Endothelial cell (in vitro differentiated cells): ENCODE measurements at regions not wholly inside any gene's neighbourhood (a gene's known extent, or its start where the extent isn't known, plus 50 kb on each side); places are given as distances from the start of the nearest gene placed in this dataset.

ENCODE experiments used
- DNase-seq: peaks from one replicate; pipeline ENCODE4 v3.0.0; 2021; ENCODE audit warnings: low spot score
- H3K27ac Mint-ChIP-seq: one replicate; pipeline ENCODE4 v1.8.0; 2021; ENCODE audit warnings: mixed read lengths, inconsistent platforms; ENCODE audit not compliant: unreplicated experiment
- H3K27me3 Mint-ChIP-seq: one replicate; pipeline ENCODE4 v1.8.0; 2021; ENCODE audit warnings: mild to moderate bottlenecking, moderate library complexity, mixed read lengths, inconsistent platforms; ENCODE audit not compliant: unreplicated experiment
- H3K36me3 Mint-ChIP-seq: one replicate; pipeline ENCODE4 v1.8.0; 2021; ENCODE audit warnings: mild to moderate bottlenecking, low read depth, mixed read lengths, inconsistent platforms; ENCODE audit not compliant: unreplicated experiment
- H3K4me1 Mint-ChIP-seq: one replicate; pipeline ENCODE4 v1.8.0; 2021; ENCODE audit warnings: mild to moderate bottlenecking, mixed read lengths, inconsistent platforms; ENCODE audit not compliant: unreplicated experiment
- H3K4me3 Mint-ChIP-seq: one replicate; pipeline ENCODE4 v1.8.0; 2021; ENCODE audit warnings: mild to moderate bottlenecking, mixed read lengths, inconsistent platforms; ENCODE audit not compliant: unreplicated experiment
- H3K9me3 Mint-ChIP-seq: one replicate; pipeline ENCODE4 v1.8.0; 2021; ENCODE audit warnings: mixed read lengths, inconsistent platforms; ENCODE audit not compliant: unreplicated experiment
- CTCF ChIP-seq: fragments of 200-600 bp; sonication (generic); IDR thresholded peaks from one replicate; pipeline ENCODE4 v1.5.0; 2021; ENCODE audit warnings: antibody characterized with exemption; ENCODE audit not compliant: unreplicated experiment

GRCh38 chr2:215507136-215507535, 71.3 kb upstream of the FN1 start:
- Mint-ChIP-seq H3K27ac (no peak overlapping the region), H3K4me3 (no peak overlapping the region), H3K9me3 (no peaks in the 10 kb centered on the region), H3K27me3 (peaks cover 4% of the 10 kb centered on the region), H3K36me3 (no peaks in the 10 kb centered on the region), H3K4me1 (peaks cover 6% of the 10 kb centered on the region)
- no peak for DNase-seq
- TF ChIP-seq CTCF: no peak

GRCh38 chr2:215506604-215506990, 70.7 kb upstream of the FN1 start:
- Mint-ChIP-seq H3K27ac (no peak overlapping the region), H3K27me3 (peaks cover 4% of the 10 kb centered on the region), H3K4me1 (peaks cover 6% of the 10 kb centered on the region), H3K4me3 (no peak overlapping the region), H3K36me3 (no peaks in the 10 kb centered on the region), H3K9me3 (no peaks in the 10 kb centered on the region)
- no peak for TF ChIP-seq CTCF
- DNase-seq: no peak

- Mint-ChIP-seq H3K27me3 (peaks cover 4% of the 10 kb centered on the region), H3K9me3 (no peaks in the 10 kb centered on the region), H3K36me3 (no peaks in the 10 kb centered on the region), H3K4me3 (no peak overlapping the region), H3K27ac (no peak overlapping the region), H3K4me1 (peaks cover 6% of the 10 kb centered on the region)
- TF ChIP-seq CTCF: no peak
- DNase-seq: no peak
Measured at GRCh38 chr2:215505044-215505786, 69.3 kb upstream of the FN1 start.

GRCh38 chr2:215504547-215504946, 68.7 kb upstream of the FN1 start:
- DNase-seq: no peak
- Mint-ChIP-seq H3K27ac (no peak overlapping the region), H3K4me3 (no peak overlapping the region), H3K4me1 (peaks cover 6% of the 10 kb centered on the region), H3K36me3 (no peaks in the 10 kb centered on the region), H3K27me3 (peaks cover 4% of the 10 kb centered on the region), H3K9me3 (no peaks in the 10 kb centered on the region)
- TF ChIP-seq CTCF: no peak

GRCh38 chr2:215503381-215503780, 67.5 kb upstream of the FN1 start:
- Mint-ChIP-seq H3K9me3 (no peaks in the 10 kb centered on the region), H3K4me3 (no peak overlapping the region), H3K27ac (no peak overlapping the region), H3K36me3 (no peaks in the 10 kb centered on the region), H3K27me3 (peaks cover 4% of the 10 kb centered on the region), H3K4me1 (peaks cover 6% of the 10 kb centered on the region)
- no peak for DNase-seq
- no peak for TF ChIP-seq CTCF
